ENCODE measurements at regions not wholly inside any gene's neighbourhood (a gene's known extent, or its start where the extent isn't known, plus 50 kb on each side); places are given as distances from the start of the nearest gene placed in this dataset.

DNA sequence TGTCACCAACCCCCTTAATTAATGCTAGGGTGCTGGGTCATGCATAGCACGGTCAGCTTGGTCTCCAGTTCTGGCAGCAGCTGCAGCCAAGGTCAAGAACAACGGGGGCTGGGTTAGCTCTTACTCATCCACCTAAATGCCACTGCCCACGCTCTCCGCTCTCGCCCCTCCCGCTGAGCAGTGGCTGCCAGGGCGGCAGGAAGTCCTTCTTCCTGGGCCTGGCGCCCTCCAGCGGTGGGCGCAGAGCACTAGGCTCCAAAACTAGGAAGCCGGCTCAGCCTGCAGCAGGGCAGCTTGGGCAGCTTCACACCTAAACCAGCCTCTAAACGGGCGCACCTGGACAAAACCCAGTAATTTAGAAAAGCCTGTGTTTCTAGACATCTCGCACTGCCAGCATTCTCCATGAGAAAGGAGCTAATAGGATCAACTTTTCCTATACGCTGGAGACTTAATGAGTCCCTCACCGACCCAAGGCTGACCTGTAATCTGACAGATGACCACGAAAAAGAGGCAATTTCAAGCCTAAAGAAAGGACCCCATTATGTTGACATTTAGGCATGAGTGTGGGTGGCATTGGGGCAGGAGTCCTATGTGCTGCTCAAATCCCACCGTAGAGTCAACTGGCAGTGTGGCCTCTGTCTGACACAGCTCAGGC, 78.4 kb upstream of the LRRN2 start (continued):
- TF ChIP-seq, protein P1, sequence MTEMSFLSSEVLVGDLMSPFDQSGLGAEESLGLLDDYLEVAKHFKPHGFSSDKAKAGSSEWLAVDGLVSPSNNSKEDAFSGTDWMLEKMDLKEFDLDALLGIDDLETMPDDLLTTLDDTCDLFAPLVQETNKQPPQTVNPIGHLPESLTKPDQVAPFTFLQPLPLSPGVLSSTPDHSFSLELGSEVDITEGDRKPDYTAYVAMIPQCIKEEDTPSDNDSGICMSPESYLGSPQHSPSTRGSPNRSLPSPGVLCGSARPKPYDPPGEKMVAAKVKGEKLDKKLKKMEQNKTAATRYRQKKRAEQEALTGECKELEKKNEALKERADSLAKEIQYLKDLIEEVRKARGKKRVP (CRISPR knock-in tag; IDR thresholded peaks at IDR 0.05), result no peak
- TF ChIP-seq HNRNPL (IDR thresholded peaks at IDR 0.05; ENCODE audit: low read depth, low read length) (0 out of 2 replicates have a peak, but pooled peaks have one; percentile 29), ZNF44 (CRISPR knock-in tag; IDR thresholded peaks at IDR 0.05) (no peak), ZNF235 (CRISPR knock-in tag; IDR thresholded peaks at IDR 0.05; ENCODE audit: borderline replicate concordance) (no peak), ZNF484 (CRISPR knock-in tag; IDR thresholded peaks at IDR 0.05; ENCODE audit: borderline replicate concordance, low read depth) (no peak), ZNF292 (CRISPR knock-in tag; IDR thresholded peaks at IDR 0.05; ENCODE audit: borderline replicate concordance, low read depth) (no peak), IRF2 (CRISPR knock-in tag; IDR thresholded peaks at IDR 0.05) (no peak), FOXO1 (CRISPR knock-in tag; IDR thresholded peaks at IDR 0.05) (no peak), GTF3A (CRISPR knock-in tag; conservative IDR thresholded peaks at IDR 0.05) (no peak), NR3C1 (CRISPR knock-in tag; IDR thresholded peaks at IDR 0.05) (no peak), SMC3 (IDR thresholded peaks at IDR 0.05; ENCODE audit: low read length) (peak; percentile 17; the same call in 1 of the 2 replicates), DNMT3B (CRISPR knock-in tag; conservative IDR thresholded peaks at IDR 0.05) (no peak), ZNF878 (CRISPR knock-in tag; IDR thresholded peaks at IDR 0.05) (no peak)
- TF ChIP-seq, protein P2, sequence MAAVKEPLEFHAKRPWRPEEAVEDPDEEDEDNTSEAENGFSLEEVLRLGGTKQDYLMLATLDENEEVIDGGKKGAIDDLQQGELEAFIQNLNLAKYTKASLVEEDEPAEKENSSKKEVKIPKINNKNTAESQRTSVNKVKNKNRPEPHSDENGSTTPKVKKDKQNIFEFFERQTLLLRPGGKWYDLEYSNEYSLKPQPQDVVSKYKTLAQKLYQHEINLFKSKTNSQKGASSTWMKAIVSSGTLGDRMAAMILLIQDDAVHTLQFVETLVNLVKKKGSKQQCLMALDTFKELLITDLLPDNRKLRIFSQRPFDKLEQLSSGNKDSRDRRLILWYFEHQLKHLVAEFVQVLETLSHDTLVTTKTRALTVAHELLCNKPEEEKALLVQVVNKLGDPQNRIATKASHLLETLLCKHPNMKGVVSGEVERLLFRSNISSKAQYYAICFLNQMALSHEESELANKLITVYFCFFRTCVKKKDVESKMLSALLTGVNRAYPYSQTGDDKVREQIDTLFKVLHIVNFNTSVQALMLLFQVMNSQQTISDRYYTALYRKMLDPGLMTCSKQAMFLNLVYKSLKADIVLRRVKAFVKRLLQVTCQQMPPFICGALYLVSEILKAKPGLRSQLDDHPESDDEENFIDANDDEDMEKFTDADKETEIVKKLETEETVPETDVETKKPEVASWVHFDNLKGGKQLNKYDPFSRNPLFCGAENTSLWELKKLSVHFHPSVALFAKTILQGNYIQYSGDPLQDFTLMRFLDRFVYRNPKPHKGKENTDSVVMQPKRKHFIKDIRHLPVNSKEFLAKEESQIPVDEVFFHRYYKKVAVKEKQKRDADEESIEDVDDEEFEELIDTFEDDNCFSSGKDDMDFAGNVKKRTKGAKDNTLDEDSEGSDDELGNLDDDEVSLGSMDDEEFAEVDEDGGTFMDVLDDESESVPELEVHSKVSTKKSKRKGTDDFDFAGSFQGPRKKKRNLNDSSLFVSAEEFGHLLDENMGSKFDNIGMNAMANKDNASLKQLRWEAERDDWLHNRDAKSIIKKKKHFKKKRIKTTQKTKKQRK (IDR thresholded peaks at IDR 0.05; ENCODE audit: low read length), result no peak
- TF ChIP-seq, protein P3, sequence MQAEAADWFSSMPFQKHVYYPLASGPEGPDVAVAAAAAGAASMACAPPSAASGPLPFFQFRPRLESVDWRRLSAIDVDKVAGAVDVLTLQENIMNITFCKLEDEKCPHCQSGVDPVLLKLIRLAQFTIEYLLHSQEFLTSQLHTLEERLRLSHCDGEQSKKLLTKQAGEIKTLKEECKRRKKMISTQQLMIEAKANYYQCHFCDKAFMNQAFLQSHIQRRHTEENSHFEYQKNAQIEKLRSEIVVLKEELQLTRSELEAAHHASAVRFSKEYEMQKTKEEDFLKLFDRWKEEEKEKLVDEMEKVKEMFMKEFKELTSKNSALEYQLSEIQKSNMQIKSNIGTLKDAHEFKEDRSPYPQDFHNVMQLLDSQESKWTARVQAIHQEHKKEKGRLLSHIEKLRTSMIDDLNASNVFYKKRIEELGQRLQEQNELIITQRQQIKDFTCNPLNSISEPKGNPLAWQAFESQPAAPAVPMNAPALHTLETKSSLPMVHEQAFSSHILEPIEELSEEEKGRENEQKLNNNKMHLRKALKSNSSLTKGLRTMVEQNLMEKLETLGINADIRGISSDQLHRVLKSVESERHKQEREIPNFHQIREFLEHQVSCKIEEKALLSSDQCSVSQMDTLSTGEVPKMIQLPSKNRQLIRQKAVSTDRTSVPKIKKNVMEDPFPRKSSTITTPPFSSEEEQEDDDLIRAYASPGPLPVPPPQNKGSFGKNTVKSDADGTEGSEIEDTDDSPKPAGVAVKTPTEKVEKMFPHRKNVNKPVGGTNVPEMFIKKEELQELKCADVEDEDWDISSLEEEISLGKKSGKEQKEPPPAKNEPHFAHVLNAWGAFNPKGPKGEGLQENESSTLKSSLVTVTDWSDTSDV (CRISPR knock-in tag; IDR thresholded peaks at IDR 0.05), result no peak
- TF ChIP-seq, protein P4, sequence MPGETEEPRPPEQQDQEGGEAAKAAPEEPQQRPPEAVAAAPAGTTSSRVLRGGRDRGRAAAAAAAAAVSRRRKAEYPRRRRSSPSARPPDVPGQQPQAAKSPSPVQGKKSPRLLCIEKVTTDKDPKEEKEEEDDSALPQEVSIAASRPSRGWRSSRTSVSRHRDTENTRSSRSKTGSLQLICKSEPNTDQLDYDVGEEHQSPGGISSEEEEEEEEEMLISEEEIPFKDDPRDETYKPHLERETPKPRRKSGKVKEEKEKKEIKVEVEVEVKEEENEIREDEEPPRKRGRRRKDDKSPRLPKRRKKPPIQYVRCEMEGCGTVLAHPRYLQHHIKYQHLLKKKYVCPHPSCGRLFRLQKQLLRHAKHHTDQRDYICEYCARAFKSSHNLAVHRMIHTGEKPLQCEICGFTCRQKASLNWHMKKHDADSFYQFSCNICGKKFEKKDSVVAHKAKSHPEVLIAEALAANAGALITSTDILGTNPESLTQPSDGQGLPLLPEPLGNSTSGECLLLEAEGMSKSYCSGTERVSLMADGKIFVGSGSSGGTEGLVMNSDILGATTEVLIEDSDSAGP (CRISPR knock-in tag; IDR thresholded peaks at IDR 0.05; ENCODE audit: borderline replicate concordance), result no peak
- TF ChIP-seq, protein P5, sequence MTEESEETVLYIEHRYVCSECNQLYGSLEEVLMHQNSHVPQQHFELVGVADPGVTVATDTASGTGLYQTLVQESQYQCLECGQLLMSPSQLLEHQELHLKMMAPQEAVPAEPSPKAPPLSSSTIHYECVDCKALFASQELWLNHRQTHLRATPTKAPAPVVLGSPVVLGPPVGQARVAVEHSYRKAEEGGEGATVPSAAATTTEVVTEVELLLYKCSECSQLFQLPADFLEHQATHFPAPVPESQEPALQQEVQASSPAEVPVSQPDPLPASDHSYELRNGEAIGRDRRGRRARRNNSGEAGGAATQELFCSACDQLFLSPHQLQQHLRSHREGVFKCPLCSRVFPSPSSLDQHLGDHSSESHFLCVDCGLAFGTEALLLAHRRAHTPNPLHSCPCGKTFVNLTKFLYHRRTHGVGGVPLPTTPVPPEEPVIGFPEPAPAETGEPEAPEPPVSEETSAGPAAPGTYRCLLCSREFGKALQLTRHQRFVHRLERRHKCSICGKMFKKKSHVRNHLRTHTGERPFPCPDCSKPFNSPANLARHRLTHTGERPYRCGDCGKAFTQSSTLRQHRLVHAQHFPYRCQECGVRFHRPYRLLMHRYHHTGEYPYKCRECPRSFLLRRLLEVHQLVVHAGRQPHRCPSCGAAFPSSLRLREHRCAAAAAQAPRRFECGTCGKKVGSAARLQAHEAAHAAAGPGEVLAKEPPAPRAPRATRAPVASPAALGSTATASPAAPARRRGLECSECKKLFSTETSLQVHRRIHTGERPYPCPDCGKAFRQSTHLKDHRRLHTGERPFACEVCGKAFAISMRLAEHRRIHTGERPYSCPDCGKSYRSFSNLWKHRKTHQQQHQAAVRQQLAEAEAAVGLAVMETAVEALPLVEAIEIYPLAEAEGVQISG (CRISPR knock-in tag; IDR thresholded peaks at IDR 0.05), result peak; percentile 39; the same call in 1 of the 2 replicates
